ENCODE measurements at regions not wholly inside any gene's neighbourhood (a gene's known extent, or its start where the extent isn't known, plus 50 kb on each side); places are given as distances from the start of the nearest gene placed in this dataset.

DNA sequence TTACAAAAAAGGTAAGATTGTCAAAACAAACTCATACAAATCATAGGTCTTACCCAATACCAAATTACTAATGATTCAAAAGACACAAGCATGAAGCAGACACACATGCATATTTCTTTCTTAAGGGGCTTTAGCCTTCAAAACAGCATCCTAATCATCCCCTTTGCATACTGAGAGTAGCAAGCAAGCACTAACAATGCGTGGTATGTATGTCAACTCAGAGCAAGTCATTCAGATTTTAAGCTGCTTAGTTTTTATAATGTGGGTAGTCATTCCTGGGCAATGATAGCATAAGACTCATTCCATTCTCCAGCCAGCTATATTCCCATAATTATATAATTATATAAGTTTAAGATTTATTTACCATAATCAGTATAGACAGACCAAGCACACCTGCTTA lies 219.6 kb downstream of the DKK2 start:
- no peak overlapping the region for H3K27ac ChIP-seq (ENCODE audit: low read depth, low read length)
- CTCF ChIA-PET, result interaction anchor here (0.9 to 1.9 kb wide), 2 partner anchors 317 to 447 kb away, joined by 3 to 8 read pairs; no protein-coding TSS in a partner anchor
- no peak for DNase-seq (ENCODE audit: low read depth, low spot score)

DNA sequence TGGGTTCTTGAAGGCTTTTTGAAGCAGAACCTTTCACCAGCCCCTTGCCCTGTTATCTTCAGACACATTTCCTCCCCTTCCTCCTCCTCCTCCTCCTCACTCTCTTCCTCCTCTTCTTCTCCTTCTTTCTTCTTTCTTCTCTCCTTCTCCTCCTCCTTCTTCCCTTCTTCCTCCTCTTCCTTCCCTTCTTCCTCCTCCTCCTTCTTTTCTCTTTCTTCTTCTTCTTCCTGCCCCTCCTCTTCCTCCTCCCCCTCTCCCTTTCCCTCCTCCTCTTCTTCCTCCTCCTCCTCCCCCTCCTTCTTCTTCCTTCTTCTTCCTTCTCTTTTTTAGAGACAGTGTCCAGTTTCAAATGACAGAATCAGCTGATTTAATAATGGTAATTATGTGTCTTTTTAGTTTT lies 226.0 kb downstream of the DKK2 start:
- ChIA-PET CTCF (interaction anchor here (1.2 kb wide), 1 partner anchor 441 kb away, joined by 4 read pairs; no protein-coding TSS in a partner anchor), POLR2A (no interaction called here)
- TF ChIP-seq, protein P1, sequence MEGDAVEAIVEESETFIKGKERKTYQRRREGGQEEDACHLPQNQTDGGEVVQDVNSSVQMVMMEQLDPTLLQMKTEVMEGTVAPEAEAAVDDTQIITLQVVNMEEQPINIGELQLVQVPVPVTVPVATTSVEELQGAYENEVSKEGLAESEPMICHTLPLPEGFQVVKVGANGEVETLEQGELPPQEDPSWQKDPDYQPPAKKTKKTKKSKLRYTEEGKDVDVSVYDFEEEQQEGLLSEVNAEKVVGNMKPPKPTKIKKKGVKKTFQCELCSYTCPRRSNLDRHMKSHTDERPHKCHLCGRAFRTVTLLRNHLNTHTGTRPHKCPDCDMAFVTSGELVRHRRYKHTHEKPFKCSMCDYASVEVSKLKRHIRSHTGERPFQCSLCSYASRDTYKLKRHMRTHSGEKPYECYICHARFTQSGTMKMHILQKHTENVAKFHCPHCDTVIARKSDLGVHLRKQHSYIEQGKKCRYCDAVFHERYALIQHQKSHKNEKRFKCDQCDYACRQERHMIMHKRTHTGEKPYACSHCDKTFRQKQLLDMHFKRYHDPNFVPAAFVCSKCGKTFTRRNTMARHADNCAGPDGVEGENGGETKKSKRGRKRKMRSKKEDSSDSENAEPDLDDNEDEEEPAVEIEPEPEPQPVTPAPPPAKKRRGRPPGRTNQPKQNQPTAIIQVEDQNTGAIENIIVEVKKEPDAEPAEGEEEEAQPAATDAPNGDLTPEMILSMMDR (IDR thresholded peaks at IDR 0.05; ENCODE audit: low read depth, low read length), result no peak
- no peak overlapping the region for H3K27ac ChIP-seq (ENCODE audit: low read depth, low read length)
- H3K27me3 ChIP-seq (ENCODE audit: control insufficient read depth, insufficient read depth, low read length), result no peaks in the 10 kb centered on the region
- DNase-seq (ENCODE audit: low read depth, low spot score), result no peak
- no peak overlapping the region for H3K4me3 ChIP-seq (ENCODE audit: low read depth, low read length)
- no peaks in the 10 kb centered on the region for H3K9me3 ChIP-seq (ENCODE audit: control insufficient read depth, insufficient read depth, low read length)

More for the DNA sequence above, 219.6 kb downstream of the DKK2 start:
- Histone ChIP-seq H3K9me3 (ENCODE audit: control insufficient read depth, insufficient read depth, low read length) (no peaks in the 10 kb centered on the region), H3K27me3 (ENCODE audit: control insufficient read depth, insufficient read depth, low read length) (no peaks in the 10 kb centered on the region), H3K4me3 (ENCODE audit: low read depth, low read length) (no peak overlapping the region)
- TF ChIP-seq, protein P1 (IDR thresholded peaks at IDR 0.05; ENCODE audit: low read depth, low read length), result no peak
- POLR2A ChIA-PET, result no interaction called here

DNA sequence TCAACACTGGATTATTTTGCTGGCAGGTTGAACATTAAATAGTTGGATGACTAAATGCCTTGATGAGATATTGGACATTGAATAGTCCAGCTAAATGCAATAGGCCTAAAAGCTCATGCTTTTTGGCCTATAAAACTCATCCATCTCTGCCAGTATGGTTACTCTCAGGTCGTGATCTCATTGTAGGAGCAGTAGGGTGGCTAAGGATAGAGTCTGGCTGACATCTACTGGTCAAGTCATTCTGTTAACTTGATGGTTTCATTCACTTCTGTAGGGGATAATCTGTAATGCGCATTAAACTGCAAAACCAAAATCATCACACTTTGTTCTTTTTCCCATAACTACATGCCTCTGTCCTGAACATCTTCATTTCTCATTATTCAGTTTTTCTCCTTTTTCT lies 227.0 kb downstream of the DKK2 start:
- TF ChIP-seq, protein P1 (IDR thresholded peaks at IDR 0.05; ENCODE audit: low read depth, low read length), result peak; percentile 49
- CTCF ChIA-PET, result interaction anchor here (0.5 to 1.0 kb wide), 6 partner anchors 11 to 503 kb away, joined by 3 to 13 read pairs (median 3); no protein-coding TSS in a partner anchor

DNA sequence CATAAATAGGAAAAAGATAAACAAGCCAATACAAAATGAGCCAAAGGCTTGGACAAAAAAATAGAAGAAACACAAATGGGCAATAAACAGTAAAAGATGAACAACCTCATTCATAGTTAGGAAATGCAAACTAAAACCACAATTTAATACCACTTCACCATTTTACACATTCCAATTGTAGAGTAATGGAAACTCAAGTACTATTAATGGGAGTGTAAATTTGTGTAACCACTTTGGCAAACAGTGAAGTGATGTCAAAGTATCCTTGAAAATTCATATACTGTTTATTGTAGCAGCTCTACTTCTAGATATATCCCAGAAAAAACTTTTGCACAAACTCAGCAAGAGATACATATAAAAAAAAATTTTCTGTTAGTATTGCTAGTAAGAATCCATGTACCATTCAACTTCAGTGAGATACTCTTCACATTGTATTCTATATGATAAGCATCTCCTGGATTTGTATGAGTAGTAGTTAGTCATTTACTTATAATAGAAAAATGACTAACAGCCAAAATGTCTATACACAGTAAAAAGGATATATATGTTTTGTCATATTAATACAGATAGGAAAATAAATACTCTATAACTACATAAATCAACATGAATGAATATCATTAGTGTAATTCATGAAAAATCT lies 229.8 kb downstream of the DKK2 start:
- ChIA-PET CTCF (interaction anchor here (0.6 to 1.6 kb wide), 2 partner anchors 191 to 436 kb away, joined by 3 read pairs; no protein-coding TSS in a partner anchor), POLR2A (no interaction called here)
- H3K27me3 ChIP-seq (ENCODE audit: control insufficient read depth, insufficient read depth, low read length), result no peaks in the 10 kb centered on the region
- no peaks in the 10 kb centered on the region for H3K9me3 ChIP-seq (ENCODE audit: control insufficient read depth, insufficient read depth, low read length)
- no peak overlapping the region for H3K4me3 ChIP-seq (ENCODE audit: low read depth, low read length)
- no peak for DNase-seq (ENCODE audit: low read depth, low spot score)
- TF ChIP-seq, protein P1 (IDR thresholded peaks at IDR 0.05; ENCODE audit: low read depth, low read length), result no peak
- no peak overlapping the region for H3K27ac ChIP-seq (ENCODE audit: low read depth, low read length)

More for the DNA sequence above, 227.0 kb downstream of the DKK2 start:
- DNase-seq (ENCODE audit: low read depth, low spot score), result no peak
- H3K4me3 ChIP-seq (ENCODE audit: low read depth, low read length), result no peak overlapping the region
- POLR2A ChIA-PET, result no interaction called here
- no peaks in the 10 kb centered on the region for H3K9me3 ChIP-seq (ENCODE audit: control insufficient read depth, insufficient read depth, low read length)
- no peaks in the 10 kb centered on the region for H3K27me3 ChIP-seq (ENCODE audit: control insufficient read depth, insufficient read depth, low read length)
- no peak overlapping the region for H3K27ac ChIP-seq (ENCODE audit: low read depth, low read length)

DNA sequence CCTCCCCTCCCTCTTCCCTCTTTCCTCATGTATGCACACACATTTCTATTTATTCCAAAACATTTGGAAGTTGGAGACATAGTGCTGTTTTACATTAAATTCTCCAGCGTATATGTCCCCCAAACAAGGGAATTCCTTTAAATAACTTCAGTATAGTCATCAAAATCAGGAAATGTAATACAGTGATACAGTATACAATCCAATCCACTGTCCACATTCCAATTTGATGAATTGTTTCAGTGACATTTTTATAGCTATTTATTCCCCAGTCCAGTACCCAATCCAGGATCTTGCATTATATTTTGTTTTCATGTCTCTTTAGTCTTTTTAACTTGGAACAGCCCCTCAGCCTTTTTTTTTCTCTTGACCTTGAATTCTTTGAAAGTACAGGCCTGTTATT lies 233.0 kb downstream of the DKK2 start:
- H3K27me3 ChIP-seq (ENCODE audit: control insufficient read depth, insufficient read depth, low read length), result no peaks in the 10 kb centered on the region
- ChIA-PET CTCF (interaction anchor here (1.5 kb wide), 1 partner anchor 433 kb away, joined by 3 read pairs; no protein-coding TSS in a partner anchor), POLR2A (no interaction called here)
- no peak overlapping the region for H3K27ac ChIP-seq (ENCODE audit: low read depth, low read length)
- TF ChIP-seq, protein P1 (IDR thresholded peaks at IDR 0.05; ENCODE audit: low read depth, low read length), result no peak
- H3K4me3 ChIP-seq (ENCODE audit: low read depth, low read length), result no peak overlapping the region
- H3K9me3 ChIP-seq (ENCODE audit: control insufficient read depth, insufficient read depth, low read length), result no peaks in the 10 kb centered on the region
- DNase-seq (ENCODE audit: low read depth, low spot score), result no peak

All from AG04450 (cell line).